Nephron (organoid): ENCODE measurements at regions not wholly inside any gene's neighbourhood (a gene's known extent, or its start where the extent isn't known, plus 50 kb on each side); places are given as distances from the start of the nearest gene placed in this dataset.

Source experiments
- H3K27ac Mint-ChIP-seq, 3 experiments: 2 replicates each; pipeline ENCODE4 v1.8.0; 2020; ENCODE audit warnings: mixed read lengths in 3 of 3, mild to moderate bottlenecking in 2 of 3, moderate library complexity in 1 of 3
- H3K27me3 Mint-ChIP-seq: 2 replicates; pipeline ENCODE4 v1.8.0; 2021; ENCODE audit warnings: low read depth, mild to moderate bottlenecking, moderate library complexity, mixed read lengths
- H3K36me3 Mint-ChIP-seq: 2 replicates; pipeline ENCODE4 v1.8.0; 2020; ENCODE audit warnings: low read depth, mixed read lengths
- H3K4me1 Mint-ChIP-seq: 2 replicates; pipeline ENCODE4 v1.8.0; 2020; ENCODE audit warnings: mixed read lengths
- H3K4me3 Mint-ChIP-seq, 3 experiments: 2 replicates each; pipeline ENCODE4 v1.8.0; 2020; ENCODE audit warnings: mild to moderate bottlenecking in 3 of 3, mixed read lengths in 3 of 3, moderate library complexity in 2 of 3
- H3K9me3 Mint-ChIP-seq: 2 replicates; pipeline ENCODE4 v1.8.0; 2020; ENCODE audit warnings: mixed read lengths
- CTCF ChIP-seq, 3 experiments: fragments of 200-600 bp; sonication (generic); IDR thresholded peaks; one replicate each; pipeline ENCODE4 v1.5.0; 2021; ENCODE audit warnings: antibody characterized with exemption in 3 of 3; ENCODE audit not compliant: unreplicated experiment in 3 of 3

GRCh38 chr18:42559069-42559690 lies 556.3 kb downstream of the RIT2 start:
- no peaks in the 10 kb centered on the region for H3K9me3 Mint-ChIP-seq
- no peaks in the 10 kb centered on the region for H3K36me3 Mint-ChIP-seq
- no peak for TF ChIP-seq CTCF (IDR thresholded peaks at IDR 0.05; ENCODE audit: unreplicated experiment in 3 of 3)
- no peaks in the 10 kb centered on the region for H3K27me3 Mint-ChIP-seq
- no peak overlapping the region for H3K27ac Mint-ChIP-seq
- no peaks in the 10 kb centered on the region for H3K4me1 Mint-ChIP-seq
- H3K4me3 Mint-ChIP-seq: no peak overlapping the region

DNA sequence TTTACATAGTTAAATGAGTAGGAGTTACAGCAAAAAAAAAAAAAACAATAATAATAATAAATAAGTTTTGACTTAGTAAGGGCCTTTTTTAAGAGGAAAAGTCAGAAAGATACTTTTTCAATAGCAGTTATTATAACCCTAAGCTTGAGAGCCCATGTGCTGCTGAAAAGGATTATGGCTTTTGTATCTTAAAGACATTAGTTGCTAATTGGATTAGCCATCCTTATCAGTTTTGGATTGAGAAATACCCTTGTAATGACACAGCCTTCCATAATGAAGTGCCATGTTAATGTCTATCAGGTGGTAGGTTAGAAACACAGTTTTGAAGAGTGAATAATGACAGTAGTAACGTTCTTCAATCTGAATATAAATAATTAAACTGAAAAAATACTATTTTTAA lies 554.0 kb downstream of the RIT2 start:
- no peak overlapping the region for H3K4me3 Mint-ChIP-seq
- no peaks in the 10 kb centered on the region for H3K9me3 Mint-ChIP-seq

DNA sequence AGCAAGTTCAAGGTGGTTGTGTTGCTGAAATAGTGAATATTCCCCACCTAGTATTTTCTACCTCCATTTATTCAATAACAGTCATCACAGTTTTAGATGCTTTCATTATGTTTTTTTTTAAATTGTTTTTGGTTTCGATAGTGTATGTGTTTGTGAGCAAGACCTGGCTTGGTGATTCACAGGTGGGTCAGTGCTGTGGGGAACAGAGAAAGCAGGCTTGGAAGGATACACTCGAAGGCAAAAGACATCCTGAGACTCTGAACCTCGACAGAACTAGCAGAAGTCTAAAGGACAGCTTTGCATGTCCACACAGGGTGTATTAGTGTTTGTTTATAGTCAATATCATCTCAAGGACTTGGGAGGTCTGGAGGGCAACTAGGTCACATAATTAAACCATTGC lies 551.5 kb downstream of the RIT2 start:
- no peaks in the 10 kb centered on the region for H3K9me3 Mint-ChIP-seq
- H3K4me3 Mint-ChIP-seq: no peak overlapping the region
- no peak overlapping the region for H3K27ac Mint-ChIP-seq
- no peaks in the 10 kb centered on the region for H3K27me3 Mint-ChIP-seq
- H3K4me1 Mint-ChIP-seq: no peaks in the 10 kb centered on the region
- no peak for TF ChIP-seq CTCF (IDR thresholded peaks at IDR 0.05; ENCODE audit: unreplicated experiment in 3 of 3)
- H3K36me3 Mint-ChIP-seq: no peaks in the 10 kb centered on the region

More for the DNA sequence above, 554.0 kb downstream of the RIT2 start:
- no peak for TF ChIP-seq CTCF (IDR thresholded peaks at IDR 0.05; ENCODE audit: unreplicated experiment in 3 of 3)
- Mint-ChIP-seq H3K4me1 (no peaks in the 10 kb centered on the region), H3K27ac (no peak overlapping the region), H3K27me3 (no peaks in the 10 kb centered on the region), H3K36me3 (no peaks in the 10 kb centered on the region)

DNA sequence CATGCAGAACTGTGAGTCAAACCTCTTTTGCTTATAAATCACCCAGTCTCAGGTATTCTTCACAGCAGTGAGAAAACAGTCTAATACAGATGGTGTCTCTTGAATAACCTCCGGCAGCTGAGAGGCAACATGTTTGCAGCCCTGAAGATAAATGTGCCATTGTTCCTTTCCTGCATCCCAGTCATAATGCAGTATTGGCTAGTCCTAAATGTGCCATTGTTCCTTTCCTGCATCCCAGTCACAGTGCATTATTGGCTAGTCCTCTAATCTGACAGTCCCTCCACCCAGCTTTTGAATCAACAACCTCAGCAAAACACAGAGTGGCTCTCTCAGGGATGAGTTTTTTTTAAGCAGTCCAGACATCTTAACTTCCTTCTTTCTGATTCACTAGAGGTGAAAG lies 550.7 kb downstream of the RIT2 start:
- Mint-ChIP-seq H3K9me3 (no peaks in the 10 kb centered on the region), H3K4me1 (no peaks in the 10 kb centered on the region), H3K4me3 (no peak overlapping the region), H3K27me3 (no peaks in the 10 kb centered on the region), H3K27ac (peak overlapping the region in 1 of 3 experiments; percentile 52), H3K36me3 (no peaks in the 10 kb centered on the region)
- TF ChIP-seq CTCF (IDR thresholded peaks at IDR 0.05; ENCODE audit: unreplicated experiment in 3 of 3): no peak

GRCh38 chr18:42568773-42569172 lies 546.7 kb downstream of the RIT2 start:
- H3K27ac Mint-ChIP-seq: no peak overlapping the region
- no peaks in the 10 kb centered on the region for H3K27me3 Mint-ChIP-seq
- no peaks in the 10 kb centered on the region for H3K36me3 Mint-ChIP-seq
- H3K4me1 Mint-ChIP-seq: peaks cover 7% of the 10 kb centered on the region
- no peaks in the 10 kb centered on the region for H3K9me3 Mint-ChIP-seq
- H3K4me3 Mint-ChIP-seq: no peak overlapping the region
- TF ChIP-seq CTCF (IDR thresholded peaks at IDR 0.05; ENCODE audit: unreplicated experiment in 3 of 3): no peak

GRCh38 chr18:42574871-42575270 lies 540.6 kb downstream of the RIT2 start:
- peak overlapping the region in 1 of 3 experiments; percentile 9 for H3K4me3 Mint-ChIP-seq
- no peak for TF ChIP-seq CTCF (IDR thresholded peaks at IDR 0.05; ENCODE audit: unreplicated experiment in 3 of 3)
- no peaks in the 10 kb centered on the region for H3K27me3 Mint-ChIP-seq
- peaks cover 18% of the 10 kb centered on the region for H3K4me1 Mint-ChIP-seq
- no peaks in the 10 kb centered on the region for H3K36me3 Mint-ChIP-seq
- H3K27ac Mint-ChIP-seq: peak overlapping the region in 1 of 3 experiments; percentile 62
- H3K9me3 Mint-ChIP-seq: no peaks in the 10 kb centered on the region
